ENCODE measurements at regions not wholly inside any gene's neighbourhood (a gene's known extent, or its start where the extent isn't known, plus 50 kb on each side); places are given as distances from the start of the nearest gene placed in this dataset.

- intact Hi-C loops (cut with micrococcal nuclease; ENCODE audit: unreplicated experiment) = no loop called here
- DNase-seq (ENCODE audit: low spot score) = no peak
- H3K36me3 ChIP-seq (replicated peaks in 1 of 2; ENCODE audit: control insufficient read depth in 1 of 2, insufficient read depth in 2 of 2, low read length in 2 of 2) = no peaks in the 10 kb centered on the region
- H3K27me3 ChIP-seq (ENCODE audit: control insufficient read depth in 1 of 2, insufficient read depth in 2 of 2, low read length in 2 of 2) = no peaks in the 10 kb centered on the region
- H2AFZ ChIP-seq (ENCODE audit: low read length) = no peak overlapping the region
- H3K4me1 ChIP-seq (ENCODE audit: insufficient read depth, low read length) = no peaks in the 10 kb centered on the region
- TF ChIP-seq TFDP2 (CRISPR knock-in tag; IDR thresholded peaks at IDR 0.05) (no peak), ZNF124 (CRISPR knock-in tag; IDR thresholded peaks at IDR 0.05) (no peak), ZNF780A (CRISPR knock-in tag; IDR thresholded peaks at IDR 0.05) (no peak), FOXK1 (CRISPR knock-in tag; IDR thresholded peaks at IDR 0.05; ENCODE audit: borderline replicate concordance, low read depth) (no peak), ZNF432 (CRISPR knock-in tag; IDR thresholded peaks at IDR 0.05; ENCODE audit: borderline replicate concordance) (no peak), ZNF572 (CRISPR knock-in tag; IDR thresholded peaks at IDR 0.05) (no peak)
- TF ChIP-seq, protein P1, sequence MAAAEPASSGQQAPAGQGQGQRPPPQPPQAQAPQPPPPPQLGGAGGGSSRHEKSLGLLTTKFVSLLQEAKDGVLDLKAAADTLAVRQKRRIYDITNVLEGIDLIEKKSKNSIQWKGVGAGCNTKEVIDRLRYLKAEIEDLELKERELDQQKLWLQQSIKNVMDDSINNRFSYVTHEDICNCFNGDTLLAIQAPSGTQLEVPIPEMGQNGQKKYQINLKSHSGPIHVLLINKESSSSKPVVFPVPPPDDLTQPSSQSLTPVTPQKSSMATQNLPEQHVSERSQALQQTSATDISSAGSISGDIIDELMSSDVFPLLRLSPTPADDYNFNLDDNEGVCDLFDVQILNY (CRISPR knock-in tag; conservative IDR thresholded peaks at IDR 0.05) = no peak
- no peak overlapping the region for H3K9ac ChIP-seq (ENCODE audit: insufficient read depth, low read depth, low read length)
- ATAC-seq = no peak
- ChIA-PET CTCF (ENCODE audit: low intra/inter-chr PET ratio, low total read pairs) (no interaction called here), POLR2A (no interaction called here)
- no peaks in the 10 kb centered on the region for H3K9me3 ChIP-seq (ENCODE audit: low read length)
- in situ Hi-C loops (cut with HindIII; ENCODE audit: extremely low pct_ligation_motif_present, low pct_unique_long_range_greater_than_20kb) = no loop called here
- no peak overlapping the region for H3K27ac ChIP-seq (ENCODE audit: extremely low read length, insufficient read depth, low read length)
- no peak overlapping the region for H3K4me2 ChIP-seq (ENCODE audit: low read depth, low read length)
- H3K4me3 ChIP-seq (replicated peaks in 1 of 3; ENCODE audit: insufficient read depth in 1 of 3, low read depth in 2 of 3, low read length in 3 of 3) = no peak overlapping the region
- no peaks in the 10 kb centered on the region for H3K79me2 ChIP-seq (ENCODE audit: insufficient read depth, low read length)
- BruUV-seq (replicated peaks) = no TSS peak
- FAIRE-seq = no peak
- H4K20me1 ChIP-seq (ENCODE audit: insufficient read depth, low read length) = no peaks in the 10 kb centered on the region
These were observed 960.9 kb downstream of the SOCS6 start for GRCh38 chr18:71249791-71250190.

- Histone ChIP-seq H3K79me2 (ENCODE audit: insufficient read depth, low read length) (no peaks in the 10 kb centered on the region), H3K27ac (ENCODE audit: extremely low read length, insufficient read depth, low read length) (no peak overlapping the region), H3K9ac (ENCODE audit: insufficient read depth, low read depth, low read length) (no peak overlapping the region), H3K36me3 (replicated peaks in 1 of 2; ENCODE audit: control insufficient read depth in 1 of 2, insufficient read depth in 2 of 2, low read length in 2 of 2) (no peaks in the 10 kb centered on the region), H3K4me1 (ENCODE audit: insufficient read depth, low read length) (no peaks in the 10 kb centered on the region), H3K27me3 (ENCODE audit: control insufficient read depth in 1 of 2, insufficient read depth in 2 of 2, low read length in 2 of 2) (no peaks in the 10 kb centered on the region), H3K4me2 (ENCODE audit: low read depth, low read length) (no peak overlapping the region), H4K20me1 (ENCODE audit: insufficient read depth, low read length) (no peaks in the 10 kb centered on the region), H2AFZ (ENCODE audit: low read length) (no peak overlapping the region), H3K9me3 (ENCODE audit: low read length) (no peaks in the 10 kb centered on the region), H3K4me3 (replicated peaks in 1 of 3; ENCODE audit: insufficient read depth in 1 of 3, low read depth in 2 of 3, low read length in 3 of 3) (no peak overlapping the region)
- intact Hi-C loops (cut with micrococcal nuclease; ENCODE audit: unreplicated experiment) (no loop called here), in situ Hi-C loops (cut with HindIII; ENCODE audit: extremely low pct_ligation_motif_present, low pct_unique_long_range_greater_than_20kb) (no loop called here)
- DNase-seq (ENCODE audit: low spot score) = no peak
- ChIA-PET POLR2A (no interaction called here), CTCF (ENCODE audit: low intra/inter-chr PET ratio, low total read pairs) (no interaction called here)
- no peak for FAIRE-seq
- ATAC-seq = no peak
- BruUV-seq (replicated peaks) = no TSS peak
- WGBS (ENCODE audit: low lambda C conversion rate) = 4% methylated on average over 5 of the region's 5 CpGs
- no peak for TF ChIP-seq IRX3 (CRISPR knock-in tag; IDR thresholded peaks at IDR 0.05; ENCODE audit: borderline replicate concordance, low read depth)
- TF ChIP-seq, protein P2, sequence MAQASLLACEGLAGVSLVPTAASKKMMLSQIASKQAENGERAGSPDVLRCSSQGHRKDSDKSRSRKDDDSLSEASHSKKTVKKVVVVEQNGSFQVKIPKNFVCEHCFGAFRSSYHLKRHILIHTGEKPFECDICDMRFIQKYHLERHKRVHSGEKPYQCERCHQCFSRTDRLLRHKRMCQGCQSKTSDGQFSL (CRISPR knock-in tag; IDR thresholded peaks at IDR 0.05) = no peak
- no peak for TF ChIP-seq ZNF704 (CRISPR knock-in tag; IDR thresholded peaks at IDR 0.05; ENCODE audit: borderline replicate concordance)
- TF ChIP-seq MED13 (CRISPR knock-in tag; IDR thresholded peaks at IDR 0.05) = no peak
- no peak for TF ChIP-seq EP300 (IDR thresholded peaks at IDR 0.05; ENCODE audit: low read depth in 2 of 2, low read length in 2 of 2)
- TF ChIP-seq EP300 (CRISPR knock-in tag; IDR thresholded peaks at IDR 0.05; ENCODE audit: borderline replicate concordance) = no peak
- no peak for TF ChIP-seq ZFP62 (CRISPR knock-in tag; IDR thresholded peaks at IDR 0.05)
- no peak for TF ChIP-seq DRAP1 (CRISPR knock-in tag; IDR thresholded peaks at IDR 0.05)
- TF ChIP-seq EEA1 (CRISPR knock-in tag; IDR thresholded peaks at IDR 0.05; ENCODE audit: borderline replicate concordance) = no peak
- no peak for TF ChIP-seq ZNF572 (CRISPR knock-in tag; IDR thresholded peaks at IDR 0.05)
These were observed 954.1 kb downstream of the SOCS6 start for GRCh38 chr18:71242981-71243380.

All from HepG2 (cell line).